GM21825 (cell line): ENCODE measurements at regions not wholly inside any gene's neighbourhood (a gene's known extent, or its start where the extent isn't known, plus 50 kb on each side); places are given as distances from the start of the nearest gene placed in this dataset.
"Not testable (repeated sequence)": the region's sequence is repeated elsewhere in the genome, so short reads cannot be mapped to it uniquely, and the experiment has no call there.

Source experiments
- ATAC-seq: cut with Tn5 transposase; IDR thresholded peaks from one replicate; pipeline ENCODE4 v1.9.1; 2021; ENCODE audit warnings: mild to moderate bottlenecking, moderate library complexity; ENCODE audit not compliant: unreplicated experiment

DNA sequence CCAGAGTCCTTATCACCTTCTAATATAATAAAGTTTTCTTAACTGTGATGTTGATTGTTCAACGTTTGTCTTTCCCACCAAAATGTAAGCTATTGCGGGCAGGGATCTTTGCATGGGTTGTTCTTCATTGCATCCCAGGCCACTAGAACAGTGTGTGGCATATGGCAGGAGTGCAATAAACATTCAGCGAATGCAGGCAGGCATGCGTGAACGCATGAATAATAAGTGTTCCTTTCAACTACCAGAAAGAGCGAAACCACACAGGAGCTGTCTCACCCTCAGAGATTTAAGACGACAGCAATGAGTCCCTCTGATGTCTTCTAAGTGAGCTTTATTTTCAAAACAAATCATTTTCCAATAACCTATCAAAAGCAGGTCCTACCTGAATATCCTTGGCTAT, 2693.1 kb upstream of the TPTE start:
- ATAC-seq, result not testable (repeated sequence)

- ATAC-seq, result not testable (repeated sequence)
Observed at GRCh38 chr21:7829411-7829810, 2692.0 kb upstream of the TPTE start.

DNA sequence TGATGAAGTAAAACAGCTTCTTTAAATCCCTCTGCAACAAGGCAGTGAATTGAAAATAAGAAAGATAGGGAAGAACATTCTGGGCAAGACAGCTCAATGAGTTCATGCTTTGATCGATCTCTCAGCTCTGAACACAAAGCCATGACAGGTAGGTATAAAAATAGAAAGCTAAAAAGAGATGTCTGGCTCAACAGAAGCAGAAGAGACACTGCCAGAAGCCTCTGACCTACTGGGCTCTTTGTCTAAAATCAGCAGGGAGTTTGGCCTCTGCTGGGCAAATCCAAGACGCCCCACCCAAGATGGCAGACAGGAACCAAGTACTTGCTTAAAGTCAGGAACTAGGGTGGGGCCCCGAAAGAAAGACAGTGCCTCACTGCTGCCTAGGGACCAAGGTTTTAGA, 2684.1 kb upstream of the TPTE start:
- ATAC-seq, result not testable (repeated sequence)

DNA sequence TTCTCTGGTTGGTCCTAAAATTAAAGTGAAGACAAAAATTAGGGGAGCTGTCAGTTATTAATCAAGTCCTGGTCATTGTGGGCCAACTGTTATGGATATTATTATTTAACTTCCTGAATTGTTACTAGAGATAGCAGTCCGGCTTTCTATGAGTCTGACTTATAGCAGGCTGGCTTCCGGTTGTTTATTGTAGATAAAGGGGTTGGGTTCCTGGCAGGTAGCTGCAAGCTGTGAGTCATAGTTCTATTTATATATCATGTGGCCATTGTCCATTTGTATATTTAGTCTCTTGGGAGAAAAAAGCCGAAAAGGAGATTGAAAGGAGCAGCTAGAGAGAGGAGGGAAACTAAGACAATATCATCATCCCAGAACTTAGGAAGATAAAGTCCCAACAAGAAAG, 2668.0 kb upstream of the TPTE start:
- ATAC-seq, result not testable (repeated sequence)

GRCh38 chr21:7853836-7854235, 2667.5 kb upstream of the TPTE start:
- not testable (repeated sequence) for ATAC-seq
